TTC549 (cell line): ENCODE measurements at regions not wholly inside any gene's neighbourhood (a gene's known extent, or its start where the extent isn't known, plus 50 kb on each side); places are given as distances from the start of the nearest gene placed in this dataset.
"Not testable (repeated sequence)": the region's sequence is repeated elsewhere in the genome, so short reads cannot be mapped to it uniquely, and the experiment has no call there.

Experiments
- FAIRE-seq: peaks from 2 replicates; lab custom pipeline; 2012; peaks lifted over from hg19 to GRCh38; lab: Jason Lieb, UNC

GRCh38 chr5:97488126-97488668, 305.1 kb upstream of the RIOK2 start:
- FAIRE-seq: no peak

GRCh38 chr5:97489010-97489840, 306.2 kb upstream of the RIOK2 start:
- no peak for FAIRE-seq

GRCh38 chr5:97494465-97494864, 311.4 kb upstream of the RIOK2 start:
- FAIRE-seq: no peak

- no peak for FAIRE-seq
Observed at GRCh38 chr5:97495301-97495700, 312.3 kb upstream of the RIOK2 start.

GRCh38 chr5:97496037-97496436, 313.0 kb upstream of the RIOK2 start:
- no peak for FAIRE-seq

GRCh38 chr5:97498657-97499056, 315.6 kb upstream of the RIOK2 start:
- FAIRE-seq: no peak

- FAIRE-seq: no peak
Observed at GRCh38 chr5:97499605-97500004, 316.6 kb upstream of the RIOK2 start.

GRCh38 chr5:97501286-97501964, 318.4 kb upstream of the RIOK2 start:
- no peak for FAIRE-seq

- no peak for FAIRE-seq
Observed at GRCh38 chr5:97501965-97502305, 318.9 kb upstream of the RIOK2 start.

GRCh38 chr5:97508864-97509263, 325.8 kb upstream of the RIOK2 start:
- FAIRE-seq: no peak

- FAIRE-seq: not testable (repeated sequence)
Observed at GRCh38 chr5:97519565-97519964, 336.5 kb upstream of the RIOK2 start.

- not testable (repeated sequence) for FAIRE-seq
Observed at GRCh38 chr5:97523336-97523735, 340.3 kb upstream of the RIOK2 start.

GRCh38 chr5:97525780-97526179, 342.7 kb upstream of the RIOK2 start:
- FAIRE-seq: no peak

- FAIRE-seq: no peak
Observed at GRCh38 chr5:97528941-97529340, 345.9 kb upstream of the RIOK2 start.

GRCh38 chr5:97529354-97529985, 346.4 kb upstream of the RIOK2 start:
- no peak for FAIRE-seq

GRCh38 chr5:97531549-97531948, 348.5 kb upstream of the RIOK2 start:
- FAIRE-seq: no peak

- FAIRE-seq: no peak
Observed at GRCh38 chr5:97534166-97534565, 351.1 kb upstream of the RIOK2 start.

GRCh38 chr5:97536683-97537082, 353.6 kb upstream of the RIOK2 start:
- FAIRE-seq: no peak

GRCh38 chr5:97538912-97539311, 355.9 kb upstream of the RIOK2 start:
- FAIRE-seq: no peak

GRCh38 chr5:97541864-97542263, 358.8 kb upstream of the RIOK2 start:
- no peak for FAIRE-seq

GRCh38 chr5:97542469-97542868, 359.4 kb upstream of the RIOK2 start:
- no peak for FAIRE-seq

GRCh38 chr5:97543166-97543565, 360.1 kb upstream of the RIOK2 start:
- no peak for FAIRE-seq

GRCh38 chr5:97544240-97544639, 361.2 kb upstream of the RIOK2 start:
- no peak for FAIRE-seq
